Erythroblast (primary cell): ENCODE measurements at regions not wholly inside any gene's neighbourhood (a gene's known extent, or its start where the extent isn't known, plus 50 kb on each side); places are given as distances from the start of the nearest gene placed in this dataset.
"Not testable (repeated sequence)": the region's sequence is repeated elsewhere in the genome, so short reads cannot be mapped to it uniquely, and the experiment has no call there.

Experiments
- DNase-seq, 2 experiments: peaks; one replicate each; lab custom pipeline; 2025; lab: John Stamatoyannopoulos, UW
- GATA1 ChIP-seq: IDR thresholded peaks from 2 replicates; pipeline ENCODE4 v1.6.1; 2011; ENCODE audit warnings: low read depth, mild to moderate bottlenecking, control low read depth, low read length, moderate library complexity
- POLR2A ChIP-seq: IDR thresholded peaks from 2 replicates; pipeline ENCODE4 v1.6.1; 2011; ENCODE audit warnings: mild to moderate bottlenecking, low read length

- not testable (repeated sequence) for DNase-seq
Measured at GRCh38 chr6:58055465-58056176, 738.2 kb downstream of the PRIM2 start.

GRCh38 chr6:58059701-58060100 is 742.3 kb downstream of the PRIM2 start:
- DNase-seq = not testable (repeated sequence)

GRCh38 chr6:58063542-58063941 is 746.1 kb downstream of the PRIM2 start:
- not testable (repeated sequence) for DNase-seq

- not testable (repeated sequence) for DNase-seq
Measured at GRCh38 chr6:58067867-58068548, 750.6 kb downstream of the PRIM2 start.

GRCh38 chr6:58073263-58073662 is 755.8 kb downstream of the PRIM2 start:
- TF ChIP-seq POLR2A (no peak), GATA1 (no peak)
- no peak for DNase-seq

GRCh38 chr6:58090067-58090466 is 772.6 kb downstream of the PRIM2 start:
- DNase-seq = not testable (repeated sequence)

- not testable (repeated sequence) for DNase-seq
Measured at GRCh38 chr6:58097251-58097650, 779.8 kb downstream of the PRIM2 start.

GRCh38 chr6:58113960-58114359 is 796.5 kb downstream of the PRIM2 start:
- no peak for DNase-seq
- TF ChIP-seq POLR2A (no peak), GATA1 (no peak)

GRCh38 chr6:58117162-58117561 is 799.7 kb downstream of the PRIM2 start:
- DNase-seq = not testable (repeated sequence)

- DNase-seq = not testable (repeated sequence)
Measured at GRCh38 chr6:58121616-58122015, 804.2 kb downstream of the PRIM2 start.

- not testable (repeated sequence) for DNase-seq
Measured at GRCh38 chr6:58123770-58124169, 806.3 kb downstream of the PRIM2 start.

- not testable (repeated sequence) for DNase-seq
Measured at GRCh38 chr6:58128549-58128948, 811.1 kb downstream of the PRIM2 start.

- DNase-seq = not testable (repeated sequence)
Measured at GRCh38 chr6:58129098-58129497, 811.7 kb downstream of the PRIM2 start.

GRCh38 chr6:58139746-58140145 is 822.3 kb downstream of the PRIM2 start:
- DNase-seq = not testable (repeated sequence)

GRCh38 chr6:58171025-58171424 is 853.6 kb downstream of the PRIM2 start:
- not testable (repeated sequence) for DNase-seq

GRCh38 chr6:58181557-58182065 is 864.2 kb downstream of the PRIM2 start:
- DNase-seq = not testable (repeated sequence)

GRCh38 chr6:58185300-58185699 is 867.9 kb downstream of the PRIM2 start:
- not testable (repeated sequence) for DNase-seq

GRCh38 chr6:58193209-58193608 is 875.8 kb downstream of the PRIM2 start:
- DNase-seq = not testable (repeated sequence)
